CD4-positive, alpha-beta T cell (primary cell): ENCODE measurements at regions not wholly inside any gene's neighbourhood (a gene's known extent, or its start where the extent isn't known, plus 50 kb on each side); places are given as distances from the start of the nearest gene placed in this dataset.

ENCODE experiments used
- ATAC-seq: fragments of 200-7000 bp; cut with Tn5 transposase; one replicate; pipeline ENCODE4 v1.10.0; 2022; ENCODE audit warnings: mild to moderate bottlenecking; ENCODE audit not compliant: poor library complexity
- CTCF ChIA-PET: fragments of 350-600 bp; sonication (Branson Sonifier 250); formaldehyde crosslinking; loops from one replicate; lab custom pipeline; 2021; ENCODE audit warnings: antibody characterized with exemption, inconsistent platforms; lab: Charles Lee
- POLR2A ChIA-PET: fragments of 350-600 bp; sonication (Branson Sonifier 250); formaldehyde crosslinking; loops from one replicate; lab custom pipeline; 2021; ENCODE audit warnings: antibody characterized with exemption, inconsistent platforms; lab: Charles Lee
- DNase-seq, 14 experiments: peaks; one replicate each; pipeline ENCODE4 v3.0.0-alpha.2; 2013 to 2020; ENCODE audit warnings: mixed read lengths in 2 of 14
- H3K27ac ChIP-seq, 2 donors: one replicate each; pipeline versions ENCODE4 v1.5.1 to v1.7.0; 2013; ENCODE audit warnings: low read length in 2 of 2, low read depth in 1 of 2, mild to moderate bottlenecking in 1 of 2
- H3K27me3 ChIP-seq, 2 experiments: 1 replicate in 1 of 2; 2 replicates in 1 of 2; pipeline versions ENCODE4 v1.6.1 to v1.7.0; 2013; ENCODE audit warnings: low read length in 2 of 2, control low read depth in 1 of 2, mild to moderate bottlenecking in 1 of 2, moderate library complexity in 1 of 2; ENCODE audit not compliant: insufficient read depth in 2 of 2, control insufficient read depth in 1 of 2
- H3K36me3 ChIP-seq: one replicate; pipeline ENCODE4 v1.6.1; 2013; ENCODE audit warnings: low read length, control low read depth; ENCODE audit not compliant: insufficient read depth
- H3K4me1 ChIP-seq: one replicate; pipeline ENCODE4 v1.6.1; 2013; ENCODE audit warnings: low read length, control low read depth; ENCODE audit not compliant: insufficient read depth
- H3K4me3 ChIP-seq: one replicate; pipeline ENCODE4 v1.5.1; 2013; ENCODE audit warnings: mild to moderate bottlenecking, low read length, moderate library complexity
- H3K9me3 ChIP-seq, 2 experiments: 1 replicate in 1 of 2; 2 replicates in 1 of 2; pipeline versions ENCODE4 v1.6.1 to v1.7.0; 2013; ENCODE audit warnings: low read length in 2 of 2, mild to moderate bottlenecking in 2 of 2, control low read depth in 1 of 2, moderate library complexity in 1 of 2; ENCODE audit not compliant: control insufficient read depth in 1 of 2, insufficient read depth in 1 of 2
- H3K27ac Mint-ChIP-seq: one replicate; pipeline ENCODE4 v1.8.0; 2020; ENCODE audit warnings: mixed read lengths
- H3K27me3 Mint-ChIP-seq: one replicate; pipeline ENCODE4 v1.8.0; 2021; ENCODE audit warnings: mixed read lengths
- H3K36me3 Mint-ChIP-seq: one replicate; pipeline ENCODE4 v1.8.0; 2021; ENCODE audit warnings: low read depth, mixed read lengths
- H3K4me1 Mint-ChIP-seq: one replicate; pipeline ENCODE4 v1.8.0; 2021; ENCODE audit warnings: low read depth, mixed read lengths
- H3K4me3 Mint-ChIP-seq: one replicate; pipeline ENCODE4 v1.8.0; 2020; ENCODE audit warnings: mild to moderate bottlenecking, mixed read lengths
- H3K9me3 Mint-ChIP-seq: one replicate; pipeline ENCODE4 v1.8.0; 2020; ENCODE audit warnings: mixed read lengths
- CTCF ChIP-seq: fragments of 200-600 bp; IDR thresholded peaks from one replicate; pipeline ENCODE4 v1.8.0; 2022; ENCODE audit warnings: antibody characterized with exemption, mild to moderate bottlenecking
- intact Hi-C, 2 experiments: fragments of 100-400 bp; cut with DNase I in 1 of 2; cut with micrococcal nuclease in 1 of 2; formaldehyde crosslinking; loops; one replicate each; pipeline versions ENCODE4 v1.15.1 to v1.9.0; 2023 to 2025; cut with DNase I, micrococcal nuclease

GRCh38 chr4:149065753-149066152 is 623.5 kb upstream of the NR3C2 start:
- no peak for TF ChIP-seq CTCF
- intact Hi-C loops = no loop called here
- H3K4me3 Mint-ChIP-seq = no peak overlapping the region
- no peak overlapping the region for H3K27ac Mint-ChIP-seq
- POLR2A ChIA-PET = no interaction called here
- no peak overlapping the region for H3K4me3 ChIP-seq
- H3K36me3 ChIP-seq = no peaks in the 10 kb centered on the region
- peaks cover 12% of the 10 kb centered on the region for H3K27me3 Mint-ChIP-seq
- H3K4me1 Mint-ChIP-seq = no peaks in the 10 kb centered on the region
- no peaks in the 10 kb centered on the region for H3K4me1 ChIP-seq
- H3K36me3 Mint-ChIP-seq = no peaks in the 10 kb centered on the region
- no peaks in the 10 kb centered on the region for H3K27me3 ChIP-seq
- ATAC-seq (no peak), DNase-seq (no peak)
- peaks cover 0 to 10% of the 10 kb centered on the region in 2 experiments for H3K9me3 ChIP-seq
- no peak overlapping the region for H3K27ac ChIP-seq
- H3K9me3 Mint-ChIP-seq = peaks cover 2% of the 10 kb centered on the region
- CTCF ChIA-PET = no interaction called here

- H3K36me3 Mint-ChIP-seq = no peaks in the 10 kb centered on the region
- intact Hi-C loops = no loop called here
- TF ChIP-seq CTCF = no peak
- CTCF ChIA-PET = no interaction called here
- POLR2A ChIA-PET = no interaction called here
- ATAC-seq = no peak
- Histone ChIP-seq H3K27me3 (no peaks in the 10 kb centered on the region), H3K9me3 (peaks cover 0 to 10% of the 10 kb centered on the region in 2 experiments), H3K4me3 (no peak overlapping the region), H3K27ac (no peak overlapping the region), H3K36me3 (no peaks in the 10 kb centered on the region), H3K4me1 (no peaks in the 10 kb centered on the region)
- no peaks in the 10 kb centered on the region for H3K4me1 Mint-ChIP-seq
- peaks cover 2% of the 10 kb centered on the region for H3K9me3 Mint-ChIP-seq
- H3K27me3 Mint-ChIP-seq = peaks cover 12% of the 10 kb centered on the region
- DNase-seq = no peak
- H3K27ac Mint-ChIP-seq = no peak overlapping the region
- no peak overlapping the region for H3K4me3 Mint-ChIP-seq
Measured at GRCh38 chr4:149062997-149063396, 620.8 kb upstream of the NR3C2 start.

DNA sequence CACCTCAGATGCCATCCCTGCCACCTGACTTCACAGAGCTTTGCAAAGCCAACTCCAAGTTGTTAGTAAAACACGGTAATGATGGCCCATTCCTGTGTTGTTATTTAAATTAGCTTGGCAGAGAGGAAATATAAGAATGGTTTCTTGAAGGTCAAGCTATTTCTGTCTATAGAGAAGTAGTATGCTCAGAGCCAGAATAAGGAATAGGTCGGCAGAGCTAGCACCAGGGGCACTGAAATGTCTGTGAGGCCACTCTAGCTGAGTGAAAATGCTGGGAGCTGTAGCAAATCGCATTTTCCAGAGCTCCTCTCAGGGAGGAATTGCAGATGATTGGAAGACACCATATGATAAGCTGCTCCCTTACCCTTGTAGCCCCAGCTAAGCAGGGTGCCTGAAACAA is 615.4 kb upstream of the NR3C2 start:
- ChIA-PET POLR2A (no interaction called here), CTCF (no interaction called here)
- no peak overlapping the region for H3K4me3 Mint-ChIP-seq
- no peak for ATAC-seq
- no peaks in the 10 kb centered on the region for H3K36me3 ChIP-seq
- no peaks in the 10 kb centered on the region for H3K4me1 ChIP-seq
- no peaks in the 10 kb centered on the region for H3K9me3 ChIP-seq
- H3K27ac ChIP-seq = no peak overlapping the region
- no peaks in the 10 kb centered on the region for H3K9me3 Mint-ChIP-seq
- TF ChIP-seq CTCF = no peak
- no peak for DNase-seq
- intact Hi-C loops = no loop called here
- H3K36me3 Mint-ChIP-seq = no peaks in the 10 kb centered on the region
- H3K27ac Mint-ChIP-seq = no peak overlapping the region
- H3K4me3 ChIP-seq = no peak overlapping the region
- no peaks in the 10 kb centered on the region for H3K27me3 Mint-ChIP-seq
- H3K4me1 Mint-ChIP-seq = no peaks in the 10 kb centered on the region
- H3K27me3 ChIP-seq = peaks cover 0 to 6% of the 10 kb centered on the region in 2 experiments
